Activated CD4-positive, alpha-beta T cell treated with anti-CD3 and anti-CD28 coated beads, Interleukin-10, Interleukin-2, amounts not matched to agents 100 ng/mL and 50 ng/mL, durations not matched to agents 16 hours and 8 hours (primary cell): ENCODE measurements at regions not wholly inside any gene's neighbourhood (a gene's known extent, or its start where the extent isn't known, plus 50 kb on each side); places are given as distances from the start of the nearest gene placed in this dataset.
"Not testable (repeated sequence)": the region's sequence is repeated elsewhere in the genome, so short reads cannot be mapped to it uniquely, and the experiment has no call there.

Source experiments
- DNase-seq: peaks from one replicate; pipeline ENCODE4 v3.0.0-alpha.2; 2020

GRCh38 chr10:21285207-21285606 lies 240.3 kb downstream of the SKIDA1 start:
- no peak for DNase-seq

GRCh38 chr10:21284301-21284700 lies 241.2 kb downstream of the SKIDA1 start:
- DNase-seq: no peak

- not testable (repeated sequence) for DNase-seq
These were observed 242.4 kb downstream of the SKIDA1 start for GRCh38 chr10:21283053-21283452.

GRCh38 chr10:21281765-21282484 lies 243.6 kb downstream of the SKIDA1 start:
- DNase-seq: no peak

- no peak for DNase-seq
These were observed 244.4 kb downstream of the SKIDA1 start for GRCh38 chr10:21280971-21281572.

- DNase-seq: no peak
These were observed 245.4 kb downstream of the SKIDA1 start for GRCh38 chr10:21280037-21280436.

GRCh38 chr10:21279217-21279575 lies 246.3 kb downstream of the SKIDA1 start:
- DNase-seq: no peak

GRCh38 chr10:21278491-21279216 lies 246.8 kb downstream of the SKIDA1 start:
- DNase-seq: peak; percentile 77

- DNase-seq: no peak
These were observed 252.0 kb downstream of the SKIDA1 start for GRCh38 chr10:21273400-21273968.

- no peak for DNase-seq
These were observed 252.7 kb downstream of the SKIDA1 start for GRCh38 chr10:21272643-21273399.

- no peak for DNase-seq
These were observed 254.5 kb downstream of the SKIDA1 start for GRCh38 chr10:21270976-21271375.

GRCh38 chr10:21269289-21269688 lies 256.2 kb downstream of the SKIDA1 start:
- no peak for DNase-seq

- DNase-seq: no peak
These were observed 259.9 kb downstream of the SKIDA1 start for GRCh38 chr10:21265622-21266021.

GRCh38 chr10:21264271-21264670 lies 261.2 kb downstream of the SKIDA1 start:
- DNase-seq: no peak

GRCh38 chr10:21263839-21264238 lies 261.6 kb downstream of the SKIDA1 start:
- DNase-seq: no peak

- DNase-seq: no peak
These were observed 262.1 kb downstream of the SKIDA1 start for GRCh38 chr10:21263263-21263803.

- no peak for DNase-seq
These were observed 263.6 kb downstream of the SKIDA1 start for GRCh38 chr10:21261842-21262294.

GRCh38 chr10:21260506-21261149 lies 264.9 kb downstream of the SKIDA1 start:
- DNase-seq: no peak

GRCh38 chr10:21260066-21260465 lies 265.4 kb downstream of the SKIDA1 start:
- no peak for DNase-seq

GRCh38 chr10:21257919-21258318 lies 267.6 kb downstream of the SKIDA1 start:
- DNase-seq: no peak

GRCh38 chr10:21257191-21257590 lies 268.3 kb downstream of the SKIDA1 start:
- no peak for DNase-seq

- DNase-seq: no peak
These were observed 276.0 kb downstream of the SKIDA1 start for GRCh38 chr10:21249435-21249834.
